HG02870 (cell line): ENCODE measurements at regions not wholly inside any gene's neighbourhood (a gene's known extent, or its start where the extent isn't known, plus 50 kb on each side); places are given as distances from the start of the nearest gene placed in this dataset.

ENCODE experiments used
- ATAC-seq: cut with Tn5 transposase; IDR thresholded peaks from one replicate; pipeline ENCODE4 v1.9.1; 2021; ENCODE audit warnings: mild to moderate bottlenecking, moderate library complexity; ENCODE audit not compliant: unreplicated experiment

- no peak for ATAC-seq
These were observed 905.4 kb downstream of the ROBO2 start for GRCh38 chr3:77945320-77945719.

- ATAC-seq: no peak
These were observed 907.8 kb downstream of the ROBO2 start for GRCh38 chr3:77947671-77948070.

GRCh38 chr3:77967621-77968020 is 927.7 kb downstream of the ROBO2 start:
- no peak for ATAC-seq

GRCh38 chr3:77976079-77976478 is 936.2 kb downstream of the ROBO2 start:
- ATAC-seq: no peak

GRCh38 chr3:78003090-78003489 is 963.2 kb downstream of the ROBO2 start:
- ATAC-seq: no peak

- no peak for ATAC-seq
These were observed 964.7 kb downstream of the ROBO2 start for GRCh38 chr3:78004571-78004970.

GRCh38 chr3:78013653-78014052 is 973.8 kb downstream of the ROBO2 start:
- ATAC-seq: no peak

GRCh38 chr3:78015856-78016255 is 976.0 kb downstream of the ROBO2 start:
- ATAC-seq: no peak

- ATAC-seq: no peak
These were observed 981.8 kb downstream of the ROBO2 start for GRCh38 chr3:78021710-78022109.

GRCh38 chr3:78022232-78022631 is 982.3 kb downstream of the ROBO2 start:
- no peak for ATAC-seq

GRCh38 chr3:78023257-78023656 is 983.4 kb downstream of the ROBO2 start:
- no peak for ATAC-seq

GRCh38 chr3:78025916-78026315 is 986.0 kb downstream of the ROBO2 start:
- ATAC-seq: no peak

- ATAC-seq: no peak
These were observed 986.5 kb downstream of the ROBO2 start for GRCh38 chr3:78026318-78026828.

- ATAC-seq: no peak
These were observed 989.9 kb downstream of the ROBO2 start for GRCh38 chr3:78029775-78030174.

GRCh38 chr3:78035131-78035641 is 995.3 kb downstream of the ROBO2 start:
- no peak for ATAC-seq

GRCh38 chr3:78041486-78041885 is 1001.6 kb downstream of the ROBO2 start:
- no peak for ATAC-seq

- no peak for ATAC-seq
These were observed 1006.7 kb downstream of the ROBO2 start for GRCh38 chr3:78046566-78046965.

- ATAC-seq: no peak
These were observed 1008.8 kb downstream of the ROBO2 start for GRCh38 chr3:78048698-78049097.

- no peak for ATAC-seq
These were observed 1009.6 kb downstream of the ROBO2 start for GRCh38 chr3:78049521-78049920.

GRCh38 chr3:78050276-78051065 is 1010.6 kb downstream of the ROBO2 start:
- ATAC-seq: no peak

- no peak for ATAC-seq
These were observed 1012.8 kb downstream of the ROBO2 start for GRCh38 chr3:78052746-78053145.

GRCh38 chr3:78066287-78066686 is 1026.4 kb downstream of the ROBO2 start:
- ATAC-seq: no peak

GRCh38 chr3:78070188-78070587 is 1030.3 kb downstream of the ROBO2 start:
- ATAC-seq: no peak
